HG03025 (cell line): ENCODE measurements at regions not wholly inside any gene's neighbourhood (a gene's known extent, or its start where the extent isn't known, plus 50 kb on each side); places are given as distances from the start of the nearest gene placed in this dataset.
"Not testable (repeated sequence)": the region's sequence is repeated elsewhere in the genome, so short reads cannot be mapped to it uniquely, and the experiment has no call there.

ENCODE experiments used
- ATAC-seq: cut with Tn5 transposase; IDR thresholded peaks from one replicate; pipeline ENCODE4 v1.9.1; 2021; ENCODE audit warnings: mild to moderate bottlenecking, moderate library complexity; ENCODE audit not compliant: unreplicated experiment, low FRiP score

DNA sequence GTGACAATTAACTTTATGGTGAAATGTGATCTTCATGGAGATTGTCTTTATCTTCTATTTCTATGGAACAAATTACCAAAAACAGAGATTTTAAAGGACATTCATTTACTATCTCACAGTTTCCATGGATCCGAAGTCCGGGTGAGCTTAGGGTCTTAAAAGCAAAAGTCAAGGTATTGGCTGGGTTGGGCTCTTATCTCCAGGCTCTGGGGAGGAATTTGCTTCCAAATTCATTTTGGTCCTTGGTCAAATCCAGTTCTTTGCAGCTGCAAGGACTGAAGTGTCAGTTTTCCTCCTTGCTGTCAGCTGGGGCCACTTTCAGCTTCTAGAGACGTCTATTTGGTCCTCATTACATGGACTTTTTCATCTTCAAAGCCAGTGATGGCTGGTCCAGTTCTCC is 395.8 kb upstream of the MAF start:
- no peak for ATAC-seq

DNA sequence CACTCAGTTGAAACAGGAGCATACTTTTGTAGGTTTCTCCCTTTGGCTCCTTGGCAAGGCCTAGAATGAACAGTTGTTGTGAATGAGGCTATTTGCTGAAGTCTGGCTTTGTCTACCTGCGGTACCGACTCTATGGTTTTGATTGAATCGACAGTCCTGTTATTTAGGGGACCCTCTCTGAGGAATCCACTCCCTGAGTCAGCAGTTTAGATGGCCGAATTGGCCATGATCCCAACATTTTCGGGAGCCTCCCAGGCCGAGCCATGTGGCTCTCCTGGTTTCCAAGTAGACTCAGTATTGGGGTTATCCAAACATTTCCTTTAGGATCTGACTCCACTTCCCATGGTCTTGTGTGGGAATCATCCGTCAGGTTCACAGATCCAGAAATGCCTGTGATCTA is 394.8 kb upstream of the MAF start:
- ATAC-seq: no peak

DNA sequence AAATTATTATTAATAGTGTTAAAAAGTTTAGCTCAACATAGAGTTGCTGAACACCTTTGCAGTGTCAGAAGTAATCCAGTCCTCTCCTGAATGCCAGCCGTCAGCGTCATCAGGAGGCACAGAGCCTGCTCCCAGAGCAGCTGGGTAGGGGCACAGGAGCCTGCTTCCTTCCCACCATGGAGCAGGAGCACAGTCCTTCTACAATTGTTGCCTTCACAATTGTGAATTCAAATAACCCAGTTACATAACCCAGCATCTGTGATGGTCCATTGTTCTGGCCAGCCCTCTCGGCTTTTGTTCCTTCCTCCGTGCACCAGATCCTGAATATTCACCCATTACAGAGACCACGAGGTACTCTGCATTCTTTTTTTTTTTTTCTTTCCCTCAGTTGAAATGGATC is 393.9 kb upstream of the MAF start:
- no peak for ATAC-seq

DNA sequence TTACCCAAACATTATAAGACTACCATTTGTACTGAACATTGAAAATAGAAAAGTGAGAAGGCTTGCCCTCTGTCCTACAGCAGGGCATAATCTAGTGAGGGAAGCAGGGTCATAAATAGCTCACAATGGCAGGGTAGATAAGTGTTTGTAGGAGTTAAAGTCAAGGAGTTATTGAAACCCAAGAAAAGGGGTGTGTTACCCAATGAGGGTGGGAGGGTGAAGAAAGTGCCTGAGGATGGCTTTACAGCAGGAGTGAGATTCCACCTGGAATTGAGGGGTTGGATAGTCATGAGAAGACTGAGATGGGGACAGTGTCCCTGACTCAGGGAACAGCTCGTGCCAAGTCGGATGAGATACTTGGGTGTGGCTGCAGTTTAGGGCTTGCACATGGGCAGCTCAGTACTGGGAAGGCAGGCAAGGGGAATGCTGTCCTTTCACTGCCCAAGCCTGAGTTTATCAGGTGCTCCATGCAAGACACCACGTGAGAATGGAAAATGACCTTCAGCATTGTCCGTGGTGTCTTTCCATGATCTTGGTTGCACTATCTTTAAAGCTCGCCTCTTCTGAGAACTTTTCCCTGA is 393.2 kb upstream of the MAF start:
- ATAC-seq: no peak

DNA sequence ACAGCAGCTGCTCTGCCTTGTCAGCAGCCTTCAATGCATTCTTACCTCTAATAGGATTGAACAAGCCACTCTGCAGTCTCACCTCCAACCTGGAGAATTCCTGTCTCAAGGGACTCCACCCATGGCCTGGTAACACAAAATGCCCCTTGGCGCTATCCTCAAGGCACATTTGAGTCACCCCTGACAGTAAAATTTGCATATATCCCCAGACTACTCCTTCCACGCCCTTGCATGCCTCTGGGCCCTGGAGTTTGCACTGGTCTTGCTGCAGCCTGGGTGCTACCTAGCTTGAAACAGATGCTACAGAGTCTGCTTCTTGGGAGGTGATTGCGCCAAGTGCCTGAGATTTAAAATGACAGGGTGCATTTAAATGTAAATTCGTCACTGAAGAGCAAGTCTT is 391.4 kb upstream of the MAF start:
- no peak for ATAC-seq

DNA sequence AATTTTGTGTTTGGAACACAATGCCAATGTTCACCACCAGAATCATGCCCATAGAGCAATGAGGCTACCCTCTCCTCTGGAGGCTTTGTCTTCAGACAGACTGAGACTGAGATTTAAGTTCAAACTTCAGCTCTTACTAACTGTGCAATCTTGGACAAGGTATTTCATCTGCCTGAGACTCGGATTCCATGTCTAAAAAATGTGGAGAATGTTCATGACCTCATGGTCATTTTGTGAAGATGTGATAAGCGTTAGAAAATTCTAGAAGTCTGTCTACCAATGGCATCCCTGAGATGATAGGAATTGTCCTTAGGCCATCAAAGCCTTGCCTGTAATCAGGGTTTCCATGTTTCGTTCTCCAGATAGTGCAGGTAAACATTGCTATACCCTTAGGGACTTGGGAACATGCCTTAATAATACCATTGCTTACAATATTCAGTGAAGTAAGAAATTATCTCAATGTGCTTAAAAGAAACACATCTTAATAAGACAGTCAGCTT is 388.2 kb upstream of the MAF start:
- ATAC-seq: no peak

DNA sequence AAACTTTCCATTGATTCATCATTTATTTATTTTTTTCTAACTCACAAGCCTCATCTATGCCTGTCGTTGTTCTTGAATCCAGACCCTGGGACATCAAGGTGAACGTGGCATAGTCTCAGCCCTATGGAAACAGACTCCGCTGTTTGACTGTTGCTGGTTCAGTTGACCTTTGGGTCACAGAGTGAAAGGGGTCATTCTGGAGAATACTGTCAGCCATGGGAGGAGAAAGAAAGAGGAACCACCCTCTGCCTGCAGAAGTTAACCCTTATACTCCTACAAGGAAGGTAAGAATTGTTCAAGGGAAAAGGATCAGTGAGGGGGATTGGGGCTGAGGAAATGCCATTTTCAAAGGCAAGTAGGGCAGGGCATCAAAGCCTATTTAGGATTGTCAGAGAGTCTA is 387.6 kb upstream of the MAF start:
- ATAC-seq: no peak

DNA sequence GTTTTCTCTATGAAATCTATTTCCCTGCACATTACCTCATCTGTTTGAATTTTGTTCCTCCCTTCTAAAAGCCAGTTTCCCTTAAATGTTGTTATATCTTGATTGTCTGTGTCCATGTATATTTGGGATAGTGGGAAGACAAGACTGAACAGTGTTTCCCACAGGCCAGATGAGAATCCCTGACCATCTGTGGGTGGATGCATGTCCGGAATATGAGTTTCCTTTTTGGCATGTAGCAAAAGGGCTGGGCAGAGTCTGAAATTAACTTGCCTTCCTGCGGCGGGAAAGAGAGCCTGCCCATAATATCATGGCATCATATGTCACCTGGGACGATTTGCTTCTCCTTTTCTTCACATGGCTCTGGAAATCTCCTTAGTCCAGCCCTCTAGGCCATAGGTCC is 385.8 kb upstream of the MAF start:
- no peak for ATAC-seq

DNA sequence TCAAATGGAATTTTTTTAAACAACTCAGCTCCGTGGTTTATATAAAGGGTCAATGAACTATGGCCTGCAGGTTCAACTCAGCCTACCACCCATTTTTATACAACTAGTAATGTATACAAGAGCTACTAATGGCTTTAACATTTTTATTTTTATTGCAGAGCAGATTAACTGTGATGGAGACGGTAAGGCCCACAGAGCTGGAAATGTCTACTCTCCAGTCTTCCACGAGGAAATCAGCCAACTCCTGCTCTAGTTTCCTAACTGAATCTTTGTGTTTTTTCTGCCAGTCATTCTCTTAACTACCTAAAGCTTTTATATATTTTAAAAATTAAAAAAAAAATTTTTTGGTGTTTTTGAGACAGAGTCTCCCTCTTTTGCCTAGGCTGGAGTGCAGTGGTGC is 385.1 kb upstream of the MAF start:
- ATAC-seq: no peak

DNA sequence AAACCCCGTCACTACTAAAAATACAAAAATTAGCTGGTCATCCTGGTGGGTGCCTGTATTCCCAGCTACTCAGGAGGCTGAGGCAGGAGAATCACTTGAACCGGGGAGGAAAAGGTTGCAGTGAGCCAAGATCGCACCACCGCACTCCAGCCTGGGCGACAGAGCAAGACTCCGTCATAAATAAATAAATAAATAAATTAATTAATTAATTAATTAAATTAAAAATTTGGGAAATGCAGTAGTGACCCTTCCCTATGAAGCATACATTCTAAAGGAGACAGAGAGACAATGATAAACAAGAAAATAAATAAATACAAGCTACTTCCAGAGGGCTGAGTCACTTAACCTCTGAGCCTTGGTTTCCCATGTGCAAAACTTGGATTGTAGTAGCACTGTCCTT is 383.6 kb upstream of the MAF start:
- ATAC-seq: not testable (repeated sequence)

DNA sequence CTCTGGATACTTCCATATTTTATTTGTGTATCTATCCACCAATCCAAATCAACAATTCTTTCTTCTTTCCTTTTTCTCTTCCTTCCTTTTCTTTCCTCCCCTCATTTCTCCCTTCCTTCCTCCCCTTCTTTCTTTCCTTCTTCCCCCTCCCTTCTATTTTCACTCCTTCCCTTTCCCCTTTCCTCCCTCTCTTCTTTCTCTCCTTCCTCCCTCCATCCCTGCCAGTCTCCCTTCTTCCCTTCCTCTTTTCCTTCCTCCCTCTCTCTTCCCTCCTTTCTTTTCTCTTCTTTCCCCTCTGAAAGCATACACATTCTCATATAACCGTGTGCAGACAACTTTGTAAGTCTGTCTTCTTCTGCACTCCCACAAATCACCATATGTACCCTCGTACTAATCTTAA is 382.3 kb upstream of the MAF start:
- ATAC-seq: no peak

DNA sequence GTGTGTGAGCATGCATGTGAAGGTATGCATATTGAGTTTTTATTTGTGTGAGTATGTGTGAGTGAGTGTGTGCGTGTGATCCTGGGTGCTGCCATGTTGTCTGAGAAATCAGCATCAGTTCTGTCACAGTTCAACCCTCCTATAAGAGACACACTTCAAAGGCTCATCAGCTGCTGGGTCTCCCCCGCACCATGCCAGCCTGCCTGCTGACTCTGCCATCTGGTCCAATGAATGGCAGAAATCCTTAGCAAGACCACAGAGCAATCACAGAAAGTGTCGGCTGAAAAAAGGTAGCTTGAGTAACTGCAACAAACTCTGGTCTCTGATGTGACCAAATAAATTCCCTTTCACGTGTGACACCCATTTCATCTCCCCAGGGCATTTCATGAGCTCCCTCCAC is 381.8 kb upstream of the MAF start:
- no peak for ATAC-seq

DNA sequence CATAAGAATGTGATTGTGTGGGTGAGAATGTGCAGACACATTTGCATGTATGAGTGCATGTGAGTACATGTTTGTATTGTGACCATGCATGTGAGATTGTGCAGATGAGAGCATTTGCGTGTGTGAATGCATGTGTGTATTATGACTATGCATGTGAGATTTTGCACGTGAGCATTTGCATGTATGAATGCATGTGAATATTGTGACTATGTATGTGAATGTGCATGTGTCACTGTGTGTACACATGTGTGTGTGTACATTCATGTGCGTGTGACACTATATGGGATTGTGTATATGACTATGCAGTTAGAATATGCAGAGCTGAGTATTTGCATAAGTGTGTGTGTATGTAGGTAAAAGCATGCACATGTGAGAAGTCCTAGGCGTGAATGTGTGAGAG is 381.3 kb upstream of the MAF start:
- ATAC-seq: no peak

DNA sequence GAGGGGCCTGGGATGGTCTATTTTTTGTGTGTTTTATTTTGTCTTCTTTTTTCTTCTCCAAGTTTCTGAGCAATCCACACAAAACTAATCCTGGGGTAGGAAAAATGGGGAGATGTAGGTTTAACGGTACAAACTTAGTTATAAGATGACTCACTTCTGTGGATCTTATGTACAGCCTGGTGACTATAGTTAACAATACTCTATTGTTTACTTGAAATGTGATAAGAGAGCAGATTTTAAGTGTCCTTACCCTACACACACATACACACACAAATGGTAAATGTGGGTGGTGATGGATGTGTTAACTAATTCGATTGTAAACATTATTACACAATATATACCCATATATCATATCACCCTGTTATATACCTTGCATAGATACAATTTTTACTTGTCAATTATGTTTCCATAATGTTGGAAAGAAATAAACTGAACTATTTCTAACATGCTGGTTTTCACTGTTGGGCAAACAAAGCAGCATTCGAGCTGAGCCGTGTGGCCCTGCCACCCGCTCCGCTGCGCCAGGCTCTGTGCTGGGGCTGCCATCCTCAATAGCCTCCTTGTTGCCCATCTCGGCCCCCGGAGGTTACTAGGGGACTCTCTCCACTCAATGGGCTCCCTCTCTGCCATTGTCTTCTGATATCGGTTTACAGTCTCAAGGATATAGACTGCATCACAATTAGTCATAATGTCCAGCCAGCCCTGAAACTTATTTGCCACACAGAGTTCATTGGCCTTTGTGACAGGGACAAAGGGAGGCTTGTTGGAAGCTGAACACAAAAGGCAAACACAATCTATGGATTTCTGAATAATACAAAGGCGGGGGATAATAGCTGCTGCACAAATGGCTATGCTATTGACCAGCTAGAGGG is 380.3 kb upstream of the MAF start:
- ATAC-seq: no peak

DNA sequence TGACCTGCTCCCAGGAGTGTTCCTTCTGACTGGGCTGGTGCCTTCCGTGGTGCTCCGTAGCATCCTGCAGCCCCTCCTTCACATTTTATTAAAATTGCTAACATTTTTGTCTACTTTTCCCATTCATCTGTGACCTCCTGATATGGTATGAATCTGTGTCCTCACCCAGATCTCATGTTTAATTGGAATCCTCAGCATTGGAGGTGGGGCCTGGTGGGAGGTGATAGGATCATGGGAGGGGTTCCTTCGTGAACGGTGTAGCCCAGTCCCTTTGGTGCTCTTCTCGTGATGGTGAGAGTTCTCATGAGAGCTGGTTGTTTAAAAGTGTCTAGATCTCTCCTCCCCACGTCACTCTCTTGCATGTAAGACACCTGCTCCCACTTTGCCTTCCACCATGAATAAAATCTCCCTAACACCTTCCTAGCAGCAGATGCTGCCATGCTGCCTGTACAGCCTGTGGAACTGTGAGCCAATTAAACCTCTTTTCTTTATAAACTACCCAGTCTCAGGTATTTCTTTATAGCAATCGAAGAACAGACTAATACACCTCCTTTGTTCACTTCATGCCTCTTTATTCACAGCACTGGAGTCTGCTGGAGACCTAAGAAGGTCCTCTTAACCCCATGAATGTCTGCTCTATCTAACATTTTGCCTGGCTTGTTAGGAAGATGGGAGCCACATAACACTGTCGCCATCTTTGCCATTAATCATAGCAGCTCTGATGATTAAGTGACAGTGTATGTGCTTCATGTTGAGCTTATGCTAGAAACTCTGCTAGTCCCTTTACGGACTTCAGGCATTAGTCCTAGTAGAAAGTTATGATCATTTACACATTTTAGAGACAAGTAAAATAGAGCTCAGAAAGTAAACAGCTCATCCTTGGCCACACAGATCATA is 377.7 kb upstream of the MAF start:
- ATAC-seq: no peak

DNA sequence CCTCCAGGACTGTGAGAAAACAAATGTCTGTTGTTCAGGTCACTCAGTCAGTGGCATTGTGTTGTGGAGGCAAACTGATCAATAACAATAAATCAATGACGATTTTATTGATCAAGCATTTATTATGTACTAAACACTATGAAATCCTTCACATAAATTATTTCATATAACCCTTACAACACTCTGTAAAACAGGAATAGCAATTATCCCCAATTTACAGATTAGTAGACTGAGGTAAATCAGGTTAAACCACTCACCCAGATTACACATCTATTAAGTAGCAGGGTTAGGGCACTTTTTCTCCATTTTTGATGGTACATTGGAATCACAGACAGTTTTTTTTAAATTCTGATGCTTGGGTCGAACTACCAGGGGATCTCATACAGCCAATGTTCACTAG is 372.8 kb upstream of the MAF start:
- ATAC-seq: no peak

DNA sequence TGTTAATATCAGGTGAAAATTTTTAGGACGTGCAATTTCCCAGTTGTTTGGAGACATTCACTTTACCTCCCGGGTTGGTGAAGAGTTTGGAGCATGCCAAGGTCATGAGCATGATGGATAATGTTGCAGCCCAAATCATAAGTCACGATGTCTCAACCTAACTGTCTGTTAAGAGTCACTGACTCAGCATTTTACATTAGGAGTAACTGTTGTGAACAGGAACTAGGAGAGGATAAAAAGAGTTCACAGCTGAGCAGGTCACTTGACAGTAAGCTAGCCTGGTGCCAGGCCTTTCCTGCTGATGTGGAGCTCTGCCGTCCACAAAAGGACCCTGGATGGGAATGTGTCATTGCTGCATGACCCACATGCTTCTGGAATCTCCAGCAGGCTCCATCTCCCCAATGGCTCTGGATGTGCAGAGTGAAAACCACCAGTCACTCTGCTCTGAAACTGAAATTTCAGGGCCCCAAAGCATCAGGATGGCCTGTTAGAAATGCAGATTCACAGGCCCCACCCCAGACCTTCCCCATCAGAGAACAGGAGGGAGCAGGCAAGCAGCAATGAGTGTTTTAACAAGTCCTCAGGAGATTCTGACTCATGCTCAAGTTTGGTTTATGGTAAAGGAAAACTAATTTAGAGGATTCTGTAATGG is 371.6 kb upstream of the MAF start:
- ATAC-seq: no peak

DNA sequence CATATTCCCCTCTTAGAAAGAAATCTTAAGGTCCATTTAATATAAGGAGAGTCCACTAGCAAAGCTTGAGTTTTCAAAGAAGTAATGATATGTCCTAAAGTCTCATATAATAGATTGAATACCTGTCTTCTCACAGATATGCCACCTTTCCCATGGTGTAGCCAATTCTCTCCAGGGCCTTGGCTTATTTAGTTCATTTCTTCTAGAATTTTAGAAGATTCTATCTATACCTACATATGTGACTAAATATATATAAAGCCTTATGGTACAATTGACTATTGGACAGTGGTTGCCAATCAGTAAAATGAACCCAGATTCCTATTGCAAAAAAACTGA is 370.7 kb upstream of the MAF start:
- no peak for ATAC-seq

DNA sequence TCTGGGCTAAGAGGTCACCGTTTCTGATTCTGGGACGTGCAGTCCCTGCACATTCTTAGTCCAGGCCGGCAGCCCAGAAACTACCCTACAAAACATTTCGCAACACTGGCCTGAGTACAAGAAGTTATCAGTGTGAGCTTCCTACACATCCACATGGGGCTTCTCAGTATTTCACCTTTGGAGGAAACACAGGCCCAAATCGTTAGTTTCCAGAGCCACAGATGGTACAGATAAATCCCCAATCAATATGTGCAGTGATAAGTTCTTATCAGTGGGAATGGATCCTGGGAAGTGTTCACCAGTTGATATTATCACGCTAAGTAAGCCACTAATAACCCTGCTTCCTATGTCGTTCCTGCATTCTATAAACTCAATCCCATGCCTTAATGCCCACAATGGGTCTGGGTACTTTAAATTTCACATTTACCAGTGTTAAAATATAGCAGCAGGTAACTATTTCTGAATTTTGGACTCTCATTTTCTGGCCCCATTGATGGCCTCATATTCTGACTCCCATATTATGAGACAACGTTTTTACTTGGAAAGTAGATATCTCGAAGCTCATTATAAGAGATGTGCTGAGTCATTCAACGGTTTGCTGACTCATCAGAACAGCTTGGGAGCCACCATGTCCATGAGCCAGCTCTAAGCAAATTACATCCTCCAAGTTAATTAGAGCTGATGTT is 370.2 kb upstream of the MAF start:
- ATAC-seq: no peak

DNA sequence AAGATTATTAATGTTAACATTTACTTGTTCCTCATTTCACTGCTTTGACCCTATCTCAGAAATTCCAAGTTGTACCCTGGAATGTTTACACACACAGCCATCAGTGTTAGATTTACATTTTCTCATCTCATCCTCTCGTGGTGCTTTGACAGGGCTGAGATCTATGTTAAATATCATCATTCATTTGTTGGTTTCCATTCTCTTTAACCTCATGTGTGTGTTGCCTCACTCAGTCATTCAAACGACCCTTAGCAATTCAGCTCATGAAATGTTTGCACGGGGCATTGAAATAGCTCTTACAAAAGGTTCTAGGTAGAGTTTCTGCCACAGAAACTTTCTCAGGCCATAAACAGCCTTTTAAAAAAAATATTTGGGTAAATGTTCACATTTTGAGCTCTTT is 369.6 kb upstream of the MAF start:
- no peak for ATAC-seq
